OCI-LY7 (cell line): ENCODE measurements at regions not wholly inside any gene's neighbourhood (a gene's known extent, or its start where the extent isn't known, plus 50 kb on each side); places are given as distances from the start of the nearest gene placed in this dataset.

ENCODE experiments used
- BruUV-seq: library from RNA; stranded (reverse); fragments of 400-500 nt; replicated peaks from 2 replicates; lab custom pipeline; 2021; lab: Mats Ljungman, UMichigan
- CTCF ChIA-PET: fragments of 300-600 bp; sonication (Branson Sonifier 250); formaldehyde crosslinking; loops from one replicate; lab custom pipeline; 2022; ENCODE audit warnings: antibody characterized with exemption; ENCODE audit not compliant: unreplicated experiment; lab: Charles Lee
- POLR2A ChIA-PET: fragments of 300-600 bp; sonication (Branson Sonifier 250); formaldehyde crosslinking; loops from one replicate; lab custom pipeline; 2022; ENCODE audit warnings: antibody characterized with exemption; lab: Charles Lee
- DNase-seq: peaks from one replicate; pipeline ENCODE4 v3.0.0-alpha.2; 2015; ENCODE audit warnings: low spot score
- H2AFZ ChIP-seq: fragments of 200-600 bp; sonication (generic), shearing (Covaris generic); 2 replicates; pipeline ENCODE4 v1.6.1; 2014; ENCODE audit warnings: mild to moderate bottlenecking, antibody characterized with exemption, low read length, moderate library complexity
- H3K27ac ChIP-seq: fragments of 200-600 bp; sonication (generic); 2 replicates; pipeline ENCODE4 v1.5.1; 2014; ENCODE audit warnings: mixed run types, low read depth, mild to moderate bottlenecking, moderate library complexity, low read length, inconsistent platforms; ENCODE audit not compliant: poor library complexity, severe bottlenecking
- H3K36me3 ChIP-seq: fragments of 200-600 bp; sonication (generic); 2 replicates; pipeline ENCODE4 v1.6.1; 2014; ENCODE audit warnings: mild to moderate bottlenecking, antibody characterized with exemption, low read length, moderate library complexity, mixed read lengths; ENCODE audit not compliant: insufficient read depth
- H3K4me1 ChIP-seq: fragments of 200-600 bp; sonication (generic); 2 replicates; pipeline ENCODE4 v1.5.1; 2014; ENCODE audit warnings: mild to moderate bottlenecking, low read length; ENCODE audit not compliant: insufficient read depth, poor library complexity, severe bottlenecking
- H3K4me2 ChIP-seq: fragments of 200-600 bp; sonication (generic); 2 replicates; pipeline ENCODE4 v1.6.1; 2014; ENCODE audit warnings: mild to moderate bottlenecking, low read length
- H3K4me3 ChIP-seq: fragments of 200-600 bp; sonication (generic); 2 replicates; pipeline ENCODE4 v1.5.1; 2014; ENCODE audit warnings: mild to moderate bottlenecking, low read depth, low read length; ENCODE audit not compliant: poor library complexity, severe bottlenecking
- H3K79me2 ChIP-seq: fragments of 200-600 bp; sonication (generic); 2 replicates; pipeline ENCODE4 v1.6.1; 2016; ENCODE audit warnings: low read depth, mild to moderate bottlenecking, low read length, moderate library complexity, mixed read lengths; ENCODE audit not compliant: insufficient read depth
- H3K9me2 ChIP-seq: fragments of 200-600 bp; sonication (generic); 2 replicates; pipeline ENCODE4 v1.6.1; 2016; ENCODE audit warnings: mild to moderate bottlenecking, low read length, mixed read lengths; ENCODE audit not compliant: insufficient read depth
- H3K9me3 ChIP-seq: fragments of 200-600 bp; sonication (generic); 2 replicates; pipeline ENCODE4 v1.6.1; 2014; ENCODE audit warnings: mild to moderate bottlenecking, mixed run types, low read length, mixed read lengths
- H4K20me1 ChIP-seq: fragments of 200-600 bp; sonication (generic); 2 replicates; pipeline ENCODE4 v1.6.1; 2014; ENCODE audit warnings: mild to moderate bottlenecking, antibody characterized with exemption, low read length, moderate library complexity, mixed read lengths; ENCODE audit not compliant: insufficient read depth
- CTCF ChIP-seq: fragments of 200-600 bp; sonication (generic); conservative IDR thresholded peaks from 2 replicates; pipeline ENCODE4 v1.5.1; 2014; ENCODE audit warnings: mild to moderate bottlenecking, antibody characterized with exemption, low read length, moderate library complexity, mixed read lengths
- EZH2phosphoT487 ChIP-seq: fragments of 200-600 bp; sonication (generic); IDR thresholded peaks from 2 replicates; pipeline ENCODE4 v1.6.1; 2018; ENCODE audit warnings: low read depth, borderline replicate concordance, mild to moderate bottlenecking, mixed run types, antibody characterized with exemption, low read length, moderate library complexity, mixed read lengths
- intact Hi-C: fragments of 100-400 bp; cut with micrococcal nuclease; formaldehyde crosslinking; loops from one replicate; pipeline ENCODE4 v1.10.0; 2022; ENCODE audit not compliant: unreplicated experiment

GRCh38 chr18:71329114-71329513, 1040.3 kb downstream of the SOCS6 start:
- no TSS peak for BruUV-seq
- Histone ChIP-seq H3K9me2 (no peaks in the 10 kb centered on the region), H3K4me2 (no peak overlapping the region), H3K9me3 (no peaks in the 10 kb centered on the region), H3K4me1 (no peaks in the 10 kb centered on the region), H2AFZ (no peak overlapping the region), H3K36me3 (no peaks in the 10 kb centered on the region), H4K20me1 (no peaks in the 10 kb centered on the region), H3K4me3 (no peak overlapping the region), H3K27ac (no peak overlapping the region), H3K79me2 (no peaks in the 10 kb centered on the region)
- TF ChIP-seq CTCF (no peak), EZH2phosphoT487 (no peak)
- ChIA-PET POLR2A (interaction anchor here (0.6 kb wide), 1 partner anchor 326 kb away, joined by 3 read pairs; no protein-coding TSS in a partner anchor), CTCF (no interaction called here)
- no peak for DNase-seq
- intact Hi-C loops: no loop called here

GRCh38 chr18:71327850-71328249, 1039.0 kb downstream of the SOCS6 start:
- H2AFZ ChIP-seq: no peak overlapping the region
- BruUV-seq: no TSS peak
- H3K27ac ChIP-seq: no peak overlapping the region
- no peak overlapping the region for H3K4me2 ChIP-seq
- H3K79me2 ChIP-seq: no peaks in the 10 kb centered on the region
- no peaks in the 10 kb centered on the region for H3K9me2 ChIP-seq
- H3K4me1 ChIP-seq: no peaks in the 10 kb centered on the region
- H3K9me3 ChIP-seq: no peaks in the 10 kb centered on the region
- H4K20me1 ChIP-seq: no peaks in the 10 kb centered on the region
- no peak for TF ChIP-seq CTCF
- no peak for TF ChIP-seq EZH2phosphoT487
- ChIA-PET CTCF (no interaction called here), POLR2A (no interaction called here)
- intact Hi-C loops: no loop called here
- DNase-seq: no peak
- no peak overlapping the region for H3K4me3 ChIP-seq
- H3K36me3 ChIP-seq: no peaks in the 10 kb centered on the region

DNA sequence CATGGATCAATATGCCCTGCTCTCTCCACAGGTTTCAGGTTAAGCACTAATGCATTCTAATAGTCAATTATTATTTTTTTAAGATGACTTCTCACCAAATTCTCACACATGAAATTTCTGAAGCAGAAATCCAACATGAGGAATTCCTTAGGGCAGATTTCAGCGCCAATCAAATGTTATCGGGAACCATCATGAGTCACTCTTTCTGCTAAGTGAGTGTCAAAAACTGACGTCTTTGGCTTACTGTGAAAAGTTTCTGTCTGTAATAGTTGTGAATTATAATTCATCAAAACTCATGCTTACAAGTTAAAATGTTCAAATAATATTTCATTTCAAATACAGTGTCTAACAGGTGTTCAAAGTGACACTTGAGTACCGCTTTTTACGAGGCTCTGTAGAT, 1038.6 kb downstream of the SOCS6 start:
- no peak for DNase-seq
- BruUV-seq: no TSS peak
- no peaks in the 10 kb centered on the region for H3K9me3 ChIP-seq
- no peak overlapping the region for H3K4me2 ChIP-seq
- TF ChIP-seq CTCF (no peak), EZH2phosphoT487 (no peak)
- H3K9me2 ChIP-seq: no peaks in the 10 kb centered on the region
- H2AFZ ChIP-seq: no peak overlapping the region
- CTCF ChIA-PET: no interaction called here
- H3K4me3 ChIP-seq: no peak overlapping the region
- no peak overlapping the region for H3K27ac ChIP-seq
- no peaks in the 10 kb centered on the region for H3K4me1 ChIP-seq
- intact Hi-C loops: no loop called here
- POLR2A ChIA-PET: no interaction called here
- no peaks in the 10 kb centered on the region for H3K79me2 ChIP-seq
- no peaks in the 10 kb centered on the region for H4K20me1 ChIP-seq
- H3K36me3 ChIP-seq: no peaks in the 10 kb centered on the region
